Neural crest cell (in vitro differentiated cells): ENCODE measurements at regions not wholly inside any gene's neighbourhood (a gene's known extent, or its start where the extent isn't known, plus 50 kb on each side); places are given as distances from the start of the nearest gene placed in this dataset.

ENCODE experiments used
- DNase-seq: peaks from one replicate; pipeline ENCODE4 v3.0.0; 2021; ENCODE audit warnings: low read depth, mixed read lengths, low spot score
- H3K27ac Mint-ChIP-seq: one replicate; pipeline ENCODE4 v1.8.0; 2021; ENCODE audit warnings: mild to moderate bottlenecking, mixed read lengths; ENCODE audit not compliant: unreplicated experiment
- H3K27me3 Mint-ChIP-seq: 2 replicates; pipeline ENCODE4 v1.8.0; 2021; ENCODE audit warnings: low read depth, mild to moderate bottlenecking, mixed read lengths
- H3K36me3 Mint-ChIP-seq: 2 replicates; pipeline ENCODE4 v1.8.0; 2021; ENCODE audit warnings: low read depth, mild to moderate bottlenecking, mixed read lengths
- H3K4me1 Mint-ChIP-seq: 2 replicates; pipeline ENCODE4 v1.8.0; 2021; ENCODE audit warnings: mixed read lengths
- H3K4me3 Mint-ChIP-seq: one replicate; pipeline ENCODE4 v1.8.0; 2021; ENCODE audit warnings: mild to moderate bottlenecking, mixed read lengths
- H3K9me3 Mint-ChIP-seq: 2 replicates; pipeline ENCODE4 v1.8.0; 2021; ENCODE audit warnings: mixed read lengths
- CTCF ChIP-seq: fragments of 200-600 bp; sonication (generic); conservative IDR thresholded peaks from 2 replicates; pipeline ENCODE4 v1.5.0; 2021; ENCODE audit warnings: antibody characterized with exemption, mild to moderate bottlenecking

GRCh38 chr4:132593717-132594400 is 555.2 kb upstream of the PCDH10 start:
- no peak overlapping the region for H3K4me3 Mint-ChIP-seq
- DNase-seq = no peak

DNA sequence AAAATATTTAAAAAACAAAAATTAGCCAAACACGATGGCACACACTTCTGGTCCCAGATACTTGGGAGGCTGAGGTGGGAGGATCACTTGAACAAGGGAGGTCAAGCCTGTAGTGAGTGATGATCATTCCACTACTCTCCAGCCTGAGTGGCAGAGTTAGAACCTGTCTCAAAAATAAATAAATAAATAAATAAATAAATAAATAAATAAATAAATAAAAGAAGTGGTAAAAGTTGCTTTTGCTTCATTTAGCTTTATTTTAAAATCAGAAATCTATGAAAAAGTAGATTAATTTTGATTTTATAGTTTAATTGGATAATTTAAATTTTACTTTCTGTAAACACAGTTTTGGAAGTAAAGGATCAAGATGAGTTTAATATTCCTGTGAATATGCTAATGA is 552.9 kb upstream of the PCDH10 start:
- H3K27ac Mint-ChIP-seq = no peak overlapping the region
- no peaks in the 10 kb centered on the region for H3K4me1 Mint-ChIP-seq
- H3K9me3 Mint-ChIP-seq = peaks cover 3% of the 10 kb centered on the region
- no peak for TF ChIP-seq CTCF
- no peaks in the 10 kb centered on the region for H3K27me3 Mint-ChIP-seq
- DNase-seq = no peak
- H3K4me3 Mint-ChIP-seq = no peak overlapping the region
- H3K36me3 Mint-ChIP-seq = no peaks in the 10 kb centered on the region

More at GRCh38 chr4:132593717-132594400, 555.2 kb upstream of the PCDH10 start:
- Mint-ChIP-seq H3K36me3 (no peaks in the 10 kb centered on the region), H3K9me3 (peaks cover 3% of the 10 kb centered on the region), H3K4me1 (no peaks in the 10 kb centered on the region), H3K27me3 (no peaks in the 10 kb centered on the region), H3K27ac (no peak overlapping the region)
- TF ChIP-seq CTCF = no peak

DNA sequence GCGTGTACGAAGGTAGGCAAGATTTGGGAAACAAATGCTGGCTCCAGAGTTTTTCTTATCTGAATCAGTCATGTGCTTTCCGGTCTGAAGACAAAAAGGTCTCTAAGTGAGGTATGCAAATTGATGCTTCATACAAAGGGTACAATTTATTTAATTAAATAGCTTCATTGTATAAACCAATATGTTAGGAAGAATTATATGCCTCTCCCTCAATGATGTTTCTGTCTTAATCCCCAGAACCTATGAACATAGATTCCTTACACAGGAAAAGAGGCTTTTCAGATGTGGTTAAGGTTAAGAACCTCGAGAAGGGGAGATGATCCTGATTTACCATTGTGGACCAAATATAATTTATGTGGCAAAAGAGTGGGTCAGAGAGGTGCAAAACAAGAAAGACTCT is 543.5 kb upstream of the PCDH10 start:
- Mint-ChIP-seq H3K4me1 (no peaks in the 10 kb centered on the region), H3K36me3 (peaks cover 2% of the 10 kb centered on the region), H3K9me3 (peaks cover 5% of the 10 kb centered on the region), H3K27me3 (no peaks in the 10 kb centered on the region), H3K4me3 (no peak overlapping the region), H3K27ac (no peak overlapping the region)
- no peak for TF ChIP-seq CTCF
- DNase-seq = no peak

- H3K27ac Mint-ChIP-seq = no peak overlapping the region
- H3K9me3 Mint-ChIP-seq = peaks cover 15% of the 10 kb centered on the region
- DNase-seq = no peak
- H3K4me1 Mint-ChIP-seq = no peaks in the 10 kb centered on the region
- H3K27me3 Mint-ChIP-seq = no peaks in the 10 kb centered on the region
- no peak overlapping the region for H3K4me3 Mint-ChIP-seq
- peak; percentile 79 for TF ChIP-seq CTCF
- peaks cover 10% of the 10 kb centered on the region for H3K36me3 Mint-ChIP-seq
Observed at GRCh38 chr4:132614682-132615081, 534.4 kb upstream of the PCDH10 start.

DNA sequence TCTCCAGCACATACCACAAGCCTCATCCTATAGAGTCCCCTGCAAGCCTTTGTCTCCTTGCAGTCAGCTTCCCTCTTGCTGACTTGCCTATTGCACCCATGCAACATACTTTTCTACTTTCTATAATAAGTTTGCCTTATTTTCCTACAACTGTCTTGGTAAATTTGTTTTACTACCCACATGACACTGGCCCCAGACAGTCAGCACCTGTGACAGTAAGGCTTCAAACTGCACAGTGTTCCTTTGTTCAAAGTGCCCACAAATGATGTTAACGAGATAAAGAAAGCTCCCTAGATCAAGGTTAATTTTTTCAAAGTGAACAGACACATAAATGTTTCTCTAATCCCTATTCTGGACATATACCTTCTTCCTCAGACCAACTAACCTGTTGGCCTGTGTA is 529.1 kb upstream of the PCDH10 start:
- H3K9me3 Mint-ChIP-seq = peaks cover 15% of the 10 kb centered on the region
- TF ChIP-seq CTCF = no peak
- H3K27me3 Mint-ChIP-seq = no peaks in the 10 kb centered on the region
- H3K36me3 Mint-ChIP-seq = peaks cover 10% of the 10 kb centered on the region
- H3K4me1 Mint-ChIP-seq = no peaks in the 10 kb centered on the region
- no peak overlapping the region for H3K4me3 Mint-ChIP-seq
- no peak for DNase-seq
- no peak overlapping the region for H3K27ac Mint-ChIP-seq
